Astrocyte of the spinal cord (primary cell): ENCODE measurements at regions not wholly inside any gene's neighbourhood (a gene's known extent, or its start where the extent isn't known, plus 50 kb on each side); places are given as distances from the start of the nearest gene placed in this dataset.
A peak's percentile ranks its signal among the peaks of the same experiment; 100 is the strongest.

Experiments
- DNase-seq: peaks from one replicate; pipeline ENCODE4 v3.0.0; 2011; ENCODE audit warnings: low read depth, low spot score
- H3K4me3 ChIP-seq: 2 replicates; pipeline ENCODE4 v1.5.1; 2011; ENCODE audit warnings: low read depth, mild to moderate bottlenecking, low read length, moderate library complexity
- CTCF ChIP-seq: IDR thresholded peaks from 2 replicates; pipeline ENCODE4 v1.5.1; 2012; ENCODE audit warnings: low read depth, mild to moderate bottlenecking, low read length, inconsistent platforms
- in situ Hi-C: cut with HindIII; loops from 2 replicates; pipeline ENCODE4 v1.10.0; 2017; ENCODE audit warnings: low sequenced_read_pairs

DNA sequence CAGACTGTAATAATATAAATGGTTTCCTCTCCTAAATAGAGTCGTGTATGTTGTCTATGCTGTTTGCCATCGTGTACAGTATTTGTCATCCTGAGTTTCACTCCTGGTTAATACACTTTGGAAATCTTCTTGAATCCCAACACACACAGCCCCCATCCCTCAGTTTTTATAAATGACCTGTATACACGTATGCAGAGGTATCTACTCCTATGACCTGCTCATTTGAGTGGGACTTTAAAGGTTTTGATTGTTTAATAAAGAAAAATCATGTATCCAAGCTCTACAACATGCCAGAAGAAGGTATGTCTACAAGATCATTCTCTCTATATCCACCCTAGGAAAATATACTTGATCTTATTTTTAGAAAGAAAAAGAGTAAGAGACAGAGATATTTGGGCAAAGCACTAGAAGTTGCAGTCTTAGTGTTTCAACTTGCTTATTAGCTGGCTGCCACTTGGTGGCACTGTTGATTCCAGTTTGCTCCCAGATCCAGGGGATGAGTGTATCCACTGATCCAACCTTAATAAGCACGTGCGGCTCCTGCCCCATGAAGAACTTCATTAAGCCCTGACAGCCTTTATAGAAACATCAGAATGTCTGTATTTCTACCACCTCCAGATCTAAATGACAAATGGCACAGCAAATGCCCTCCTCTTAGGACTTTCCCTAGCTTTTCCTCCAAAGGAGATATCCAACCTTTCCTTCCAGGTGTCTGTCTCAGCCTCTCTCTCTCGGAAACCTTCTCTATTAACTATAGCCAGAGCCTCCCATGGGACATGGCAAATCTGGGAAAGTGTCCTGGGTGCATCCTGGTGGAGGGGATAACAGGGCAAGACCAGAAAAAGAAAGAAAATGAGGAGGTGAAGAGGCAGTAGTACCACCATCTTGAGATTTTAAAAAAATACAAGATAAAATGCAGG is 181.6 kb upstream of the NEBL start:
- no peak overlapping the region for H3K4me3 ChIP-seq
- peak; percentile 84 for TF ChIP-seq CTCF
- DNase-seq, result peak; percentile 74
- in situ Hi-C loops, result no loop called here

DNA sequence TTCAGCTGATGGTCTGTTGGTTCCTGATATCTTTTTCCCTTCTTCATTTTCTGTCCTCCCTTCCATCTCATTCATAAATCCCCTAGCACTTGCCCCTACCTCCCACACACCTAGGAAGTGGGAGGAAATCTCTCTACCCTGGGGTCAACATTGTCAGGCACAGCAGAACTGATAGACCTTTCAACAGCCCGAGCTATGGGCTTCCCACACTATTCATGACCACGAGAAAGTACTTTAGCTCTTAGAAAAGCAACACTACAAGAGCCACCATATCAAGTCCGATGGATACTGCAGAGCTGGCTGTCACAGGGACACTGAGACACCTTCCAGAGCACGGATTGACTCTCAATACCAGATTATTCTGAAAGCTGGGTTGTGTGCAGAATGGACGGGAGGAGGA is 180.6 kb upstream of the NEBL start:
- no peak overlapping the region for H3K4me3 ChIP-seq
- TF ChIP-seq CTCF, result no peak
- in situ Hi-C loops, result no loop called here
- no peak for DNase-seq

DNA sequence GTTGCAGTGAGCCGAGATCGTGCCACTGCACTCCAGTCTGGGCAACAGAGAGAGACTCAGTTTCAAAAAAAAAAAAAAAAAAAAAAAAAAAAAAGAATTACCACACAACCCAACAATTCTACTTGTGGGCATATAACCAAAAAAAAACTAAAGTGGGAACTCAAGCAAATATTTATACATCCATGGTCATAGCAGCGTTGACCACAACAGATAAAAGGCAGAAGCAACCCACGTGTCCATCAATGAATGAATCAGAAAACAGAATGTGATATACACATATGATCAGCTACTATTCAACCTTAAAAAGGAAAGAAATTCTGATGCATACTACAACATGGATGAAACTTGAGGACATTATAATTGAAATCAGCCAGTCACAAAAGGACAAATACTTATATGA is 179.3 kb upstream of the NEBL start:
- in situ Hi-C loops, result no loop called here
- no peak for TF ChIP-seq CTCF
- no peak overlapping the region for H3K4me3 ChIP-seq
- no peak for DNase-seq

- DNase-seq, result no peak
- no peak for TF ChIP-seq CTCF
- in situ Hi-C loops, result no loop called here
Observed at GRCh38 chr10:21075880-21076279, 178.8 kb upstream of the NEBL start.

GRCh38 chr10:21071001-21071673 is 174.0 kb upstream of the NEBL start:
- no peak for DNase-seq
- no peak for TF ChIP-seq CTCF
- in situ Hi-C loops, result no loop called here
- no peak overlapping the region for H3K4me3 ChIP-seq

More at GRCh38 chr10:21075880-21076279, 178.8 kb upstream of the NEBL start:
- no peak overlapping the region for H3K4me3 ChIP-seq

GRCh38 chr10:21069929-21070700 is 173.0 kb upstream of the NEBL start:
- no peak for DNase-seq
- no peak for TF ChIP-seq CTCF
- in situ Hi-C loops, result no loop called here
- no peak overlapping the region for H3K4me3 ChIP-seq
